ENCODE measurements at regions not wholly inside any gene's neighbourhood (a gene's known extent, or its start where the extent isn't known, plus 50 kb on each side); places are given as distances from the start of the nearest gene placed in this dataset.

- BruUV-seq (replicated peaks), result no TSS peak
Observed at GRCh38 chr10:116792817-116793216, 50.5 kb upstream of the HSPA12A start.

GRCh38 chr10:116796469-116796868 lies 52.8 kb upstream of the ENO4 start:
- no peak for DNase-seq (ENCODE audit: low read depth, low spot score)
- Histone ChIP-seq H3K4me2 (ENCODE audit: low read length) (no peak overlapping the region), H3K36me3 (ENCODE audit: control insufficient read depth in 1 of 2, insufficient read depth in 2 of 2, low read length in 2 of 2) (no peaks in the 10 kb centered on the region), H3K4me3 (replicated peaks in 1 of 2; ENCODE audit: low read depth in 1 of 2, low read length in 2 of 2) (no peak overlapping the region), H3K9me2 (ENCODE audit: insufficient read depth) (no peaks in the 10 kb centered on the region), H3K9ac (ENCODE audit: low read length) (no peak overlapping the region), H2AFZ (ENCODE audit: low read depth, low read length, poor library complexity, severe bottlenecking) (no peak overlapping the region), H3K27me3 (ENCODE audit: insufficient read depth, low read length) (no peaks in the 10 kb centered on the region), H3K27ac (ENCODE audit: low read depth, low read length) (no peak overlapping the region), H3K9me3 (ENCODE audit: control insufficient read depth in 1 of 2, insufficient read depth in 1 of 2, low read depth in 1 of 2, low read length in 2 of 2) (no peaks in the 10 kb centered on the region), H3K79me2 (ENCODE audit: insufficient read depth, low read length) (no peaks in the 10 kb centered on the region), H4K20me1 (ENCODE audit: insufficient read depth) (no peaks in the 10 kb centered on the region), H3K4me1 (ENCODE audit: control insufficient read depth in 1 of 2, insufficient read depth in 2 of 2, low read length in 2 of 2) (no peaks in the 10 kb centered on the region)
- ChIA-PET CTCF (interaction anchor here (0.6 to 25.9 kb wide), 21 partner anchors 9 to 522 kb away, joined by 3 to 629 read pairs (median 4); partner anchors contain the start of gene SHTN1), POLR2A (interaction anchor here (1.0 to 2.7 kb wide), 2 partner anchors 369 to 378 kb away, joined by 4 to 13 read pairs; no protein-coding TSS in a partner anchor), RAD21 (ENCODE audit: low non-redundant PET in 1 of 2, low total read pairs in 2 of 2, uncharacterized antibody in 2 of 2, unreplicated experiment in 2 of 2) (interaction anchor here (0.7 to 2.7 kb wide), 9 partner anchors 8 to 379 kb away, joined by 3 to 33 read pairs (median 5); partner anchors contain the start of gene ENO4 (in 1 of the 2))
- ATAC-seq, result peak; percentile 17
- no TSS peak for BruUV-seq (replicated peaks)
- intact Hi-C loops (cut with micrococcal nuclease), result no loop called here
- no peak for TF ChIP-seq POLR2A (IDR thresholded peaks at IDR 0.05; ENCODE audit: borderline replicate concordance, extremely low read depth, insufficient read depth, insufficient read length)
- no peak for TF ChIP-seq SP1 (IDR thresholded peaks at IDR 0.05; ENCODE audit: low read depth)
- TF ChIP-seq CEBPB (IDR thresholded peaks at IDR 0.05; ENCODE audit: low read depth), result no peak
- TF ChIP-seq EGR1 (IDR thresholded peaks at IDR 0.05; ENCODE audit: low read depth), result no peak
- no peak for TF ChIP-seq CBX3 (IDR thresholded peaks at IDR 0.05; ENCODE audit: low read depth)
- TF ChIP-seq ELF1 (IDR thresholded peaks at IDR 0.05; ENCODE audit: borderline replicate concordance, low read depth), result no peak
- no peak for TF ChIP-seq JUND (IDR thresholded peaks at IDR 0.05)
- TF ChIP-seq EZH2 (IDR thresholded peaks at IDR 0.05), result no peak
- TF ChIP-seq, protein P1, sequence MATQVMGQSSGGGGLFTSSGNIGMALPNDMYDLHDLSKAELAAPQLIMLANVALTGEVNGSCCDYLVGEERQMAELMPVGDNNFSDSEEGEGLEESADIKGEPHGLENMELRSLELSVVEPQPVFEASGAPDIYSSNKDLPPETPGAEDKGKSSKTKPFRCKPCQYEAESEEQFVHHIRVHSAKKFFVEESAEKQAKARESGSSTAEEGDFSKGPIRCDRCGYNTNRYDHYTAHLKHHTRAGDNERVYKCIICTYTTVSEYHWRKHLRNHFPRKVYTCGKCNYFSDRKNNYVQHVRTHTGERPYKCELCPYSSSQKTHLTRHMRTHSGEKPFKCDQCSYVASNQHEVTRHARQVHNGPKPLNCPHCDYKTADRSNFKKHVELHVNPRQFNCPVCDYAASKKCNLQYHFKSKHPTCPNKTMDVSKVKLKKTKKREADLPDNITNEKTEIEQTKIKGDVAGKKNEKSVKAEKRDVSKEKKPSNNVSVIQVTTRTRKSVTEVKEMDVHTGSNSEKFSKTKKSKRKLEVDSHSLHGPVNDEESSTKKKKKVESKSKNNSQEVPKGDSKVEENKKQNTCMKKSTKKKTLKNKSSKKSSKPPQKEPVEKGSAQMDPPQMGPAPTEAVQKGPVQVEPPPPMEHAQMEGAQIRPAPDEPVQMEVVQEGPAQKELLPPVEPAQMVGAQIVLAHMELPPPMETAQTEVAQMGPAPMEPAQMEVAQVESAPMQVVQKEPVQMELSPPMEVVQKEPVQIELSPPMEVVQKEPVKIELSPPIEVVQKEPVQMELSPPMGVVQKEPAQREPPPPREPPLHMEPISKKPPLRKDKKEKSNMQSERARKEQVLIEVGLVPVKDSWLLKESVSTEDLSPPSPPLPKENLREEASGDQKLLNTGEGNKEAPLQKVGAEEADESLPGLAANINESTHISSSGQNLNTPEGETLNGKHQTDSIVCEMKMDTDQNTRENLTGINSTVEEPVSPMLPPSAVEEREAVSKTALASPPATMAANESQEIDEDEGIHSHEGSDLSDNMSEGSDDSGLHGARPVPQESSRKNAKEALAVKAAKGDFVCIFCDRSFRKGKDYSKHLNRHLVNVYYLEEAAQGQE (IDR thresholded peaks at IDR 0.05; ENCODE audit: low read depth), result no peak
- TF ChIP-seq CTCF (IDR thresholded peaks at IDR 0.05 in 2 of 3, conservative IDR thresholded peaks at IDR 0.05 in 1 of 3; ENCODE audit: borderline replicate concordance in 1 of 3, insufficient read depth in 1 of 3, low read depth in 2 of 3, low read length in 2 of 3), result no peak

More at GRCh38 chr10:116792817-116793216, 50.5 kb upstream of the HSPA12A start:
- Histone ChIP-seq H3K4me1 (ENCODE audit: control insufficient read depth in 1 of 2, insufficient read depth in 2 of 2, low read length in 2 of 2) (peaks cover under 1 to 7% of the 10 kb centered on the region in 2 experiments; a peak in 1 of 4 replicates), H3K36me3 (ENCODE audit: control insufficient read depth in 1 of 2, insufficient read depth in 2 of 2, low read length in 2 of 2) (no peaks in the 10 kb centered on the region), H3K79me2 (ENCODE audit: insufficient read depth, low read length) (no peaks in the 10 kb centered on the region), H3K27ac (ENCODE audit: low read depth, low read length) (no peak overlapping the region), H2AFZ (ENCODE audit: low read depth, low read length, poor library complexity, severe bottlenecking) (no peak overlapping the region), H3K4me2 (ENCODE audit: low read length) (no peak overlapping the region), H3K9me3 (ENCODE audit: control insufficient read depth in 1 of 2, insufficient read depth in 1 of 2, low read depth in 1 of 2, low read length in 2 of 2) (no peaks in the 10 kb centered on the region), H3K4me3 (replicated peaks in 1 of 2; ENCODE audit: low read depth in 1 of 2, low read length in 2 of 2) (no peak overlapping the region), H3K27me3 (ENCODE audit: insufficient read depth, low read length) (no peaks in the 10 kb centered on the region), H3K9me2 (ENCODE audit: insufficient read depth) (no peaks in the 10 kb centered on the region), H3K9ac (ENCODE audit: low read length) (no peak overlapping the region), H4K20me1 (ENCODE audit: insufficient read depth) (no peaks in the 10 kb centered on the region)
- RAD21 ChIA-PET (ENCODE audit: low non-redundant PET in 1 of 2, low total read pairs in 2 of 2, uncharacterized antibody in 2 of 2, unreplicated experiment in 2 of 2), result no interaction called here
- CTCF ChIA-PET, result interaction anchor here (1.5 to 25.9 kb wide), 3 partner anchors 9 to 379 kb away, joined by 3 to 629 read pairs (median 6); no protein-coding TSS in a partner anchor
- DNase-seq (ENCODE audit: low read depth, low spot score) (no peak), ATAC-seq (no peak)
- intact Hi-C loops (cut with micrococcal nuclease), result no loop called here
- POLR2A ChIA-PET, result interaction anchor here (0.7 kb wide), 1 partner anchor 315 kb away, joined by 3 read pairs; no protein-coding TSS in a partner anchor
- TF ChIP-seq ZFX (IDR thresholded peaks at IDR 0.05) (no peak), SRF (IDR thresholded peaks at IDR 0.05; ENCODE audit: low read depth) (no peak), EZH2 (IDR thresholded peaks at IDR 0.05) (no peak), RAD21 (IDR thresholded peaks at IDR 0.05; ENCODE audit: low read depth) (no peak), ELF1 (IDR thresholded peaks at IDR 0.05; ENCODE audit: borderline replicate concordance, low read depth) (no peak), TCF7L2 (IDR thresholded peaks at IDR 0.05; ENCODE audit: borderline replicate concordance, extremely low read depth, insufficient read depth, insufficient read length) (no peak), SIN3A (IDR thresholded peaks at IDR 0.05; ENCODE audit: low read depth) (no peak), SP1 (IDR thresholded peaks at IDR 0.05; ENCODE audit: low read depth) (no peak), CEBPB (IDR thresholded peaks at IDR 0.05; ENCODE audit: low read depth) (no peak), CBX3 (IDR thresholded peaks at IDR 0.05; ENCODE audit: low read depth) (no peak), POLR2A (IDR thresholded peaks at IDR 0.05; ENCODE audit: borderline replicate concordance, extremely low read depth, insufficient read depth, insufficient read length) (no peak), EGR1 (IDR thresholded peaks at IDR 0.05; ENCODE audit: low read depth) (no peak)
- TF ChIP-seq, protein P2, sequence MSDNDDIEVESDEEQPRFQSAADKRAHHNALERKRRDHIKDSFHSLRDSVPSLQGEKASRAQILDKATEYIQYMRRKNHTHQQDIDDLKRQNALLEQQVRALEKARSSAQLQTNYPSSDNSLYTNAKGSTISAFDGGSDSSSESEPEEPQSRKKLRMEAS (IDR thresholded peaks at IDR 0.05), result no peak

Measured in HCT116 (cell line).